PC-3 (cell line): ENCODE measurements at regions not wholly inside any gene's neighbourhood (a gene's known extent, or its start where the extent isn't known, plus 50 kb on each side); places are given as distances from the start of the nearest gene placed in this dataset.

Experiments used
- ATAC-seq: fragments of 200-7000 bp; cut with Tn5 transposase; 2 replicates; pipeline ENCODE4 v1.9.1; 2020; ENCODE audit warnings: mild to moderate bottlenecking, moderate library complexity
- BruUV-seq: library from RNA; stranded (reverse); fragments of 400-500 nt; replicated peaks from 2 replicates; lab custom pipeline; 2021; lab: Mats Ljungman, UMichigan
- CTCF ChIA-PET: fragments of 300-600 bp; sonication (Branson Sonifier 250); formaldehyde crosslinking; loops from one replicate; lab custom pipeline; 2022; ENCODE audit warnings: antibody characterized with exemption; lab: Charles Lee
- POLR2A ChIA-PET: fragments of 300-600 bp; sonication (Branson Sonifier 250); formaldehyde crosslinking; loops from one replicate; lab custom pipeline; 2022; ENCODE audit warnings: antibody characterized with exemption; ENCODE audit not compliant: unreplicated experiment; lab: Charles Lee
- DNase-seq: peaks from one replicate; pipeline ENCODE4 v3.0.0-alpha.2; 2015
- H2AFZ ChIP-seq: fragments of 300-600 bp; sonication (generic); 2 replicates; pipeline ENCODE4 v1.6.0; 2016; ENCODE audit warnings: antibody characterized with exemption, low read length
- H3F3A ChIP-seq: fragments of 300-600 bp; sonication (generic); one replicate; pipeline ENCODE4 v1.6.0; 2017; ENCODE audit warnings: antibody characterized with exemption, low read length, control low read depth, mild to moderate bottlenecking; ENCODE audit not compliant: unreplicated experiment
- H3K27ac ChIP-seq: fragments of 300-600 bp; sonication (generic); 2 replicates; pipeline ENCODE4 v1.5.1; 2016; ENCODE audit warnings: mild to moderate bottlenecking, low read length
- H3K27me3 ChIP-seq: fragments of 300-600 bp; sonication (generic); 2 replicates; pipeline ENCODE4 v1.6.1; 2016; ENCODE audit warnings: low read length, mixed read lengths
- H3K36me3 ChIP-seq: fragments of 300-600 bp; sonication (generic); 2 replicates; pipeline ENCODE4 v1.6.1; 2016; ENCODE audit warnings: low read depth, mixed run types, low read length, mixed read lengths
- H3K4me1 ChIP-seq: fragments of 300-600 bp; sonication (generic); 2 replicates; pipeline ENCODE4 v1.5.1; 2016; ENCODE audit warnings: low read length; ENCODE audit not compliant: insufficient read depth
- H3K4me2 ChIP-seq: fragments of 300-600 bp; sonication (generic); 2 replicates; pipeline ENCODE4 v1.6.0; 2016; ENCODE audit warnings: low read length
- H3K4me3 ChIP-seq: fragments of 300-600 bp; sonication (generic); 2 replicates; pipeline ENCODE4 v1.5.1; 2016; ENCODE audit warnings: mild to moderate bottlenecking, low read length, mixed read lengths
- H3K79me2 ChIP-seq: fragments of 300-600 bp; sonication (generic); 2 replicates; pipeline ENCODE4 v1.6.1; 2017; ENCODE audit warnings: low read length, mixed read lengths
- H3K9ac ChIP-seq: fragments of 300-600 bp; sonication (generic); 2 replicates; pipeline ENCODE4 v1.6.0; 2016; ENCODE audit warnings: mild to moderate bottlenecking, low read length
- H3K9me2 ChIP-seq: fragments of 300-600 bp; sonication (generic); replicated peaks from 2 replicates; pipeline ENCODE4 v1.6.1; 2016; ENCODE audit warnings: mixed run types, low read length, mixed read lengths
- H3K9me3 ChIP-seq: fragments of 300-600 bp; sonication (generic); 2 replicates; pipeline ENCODE4 v1.6.1; 2016; ENCODE audit warnings: low read length, mixed read lengths
- H4K20me1 ChIP-seq: fragments of 300-600 bp; sonication (generic); 2 replicates; pipeline ENCODE4 v1.6.1; 2016; ENCODE audit warnings: low read length, mixed read lengths
- CTCF ChIP-seq: fragments of 300-600 bp; sonication (generic); conservative IDR thresholded peaks from 2 replicates; pipeline ENCODE4 v1.5.1; 2017; ENCODE audit warnings: antibody characterized with exemption, low read depth, mild to moderate bottlenecking, low read length
- EZH2 ChIP-seq: fragments of 300-600 bp; sonication (generic); IDR thresholded peaks from one replicate; pipeline ENCODE4 v1.6.1; 2017; ENCODE audit warnings: antibody characterized with exemption, mild to moderate bottlenecking, low read length; ENCODE audit not compliant: unreplicated experiment
- EZH2phosphoT487 ChIP-seq: fragments of 300-600 bp; sonication (generic); IDR thresholded peaks from 2 replicates; pipeline ENCODE4 v1.6.1; 2018; ENCODE audit warnings: mild to moderate bottlenecking, antibody characterized with exemption, low read length, borderline replicate concordance
- intact Hi-C: fragments of 100-400 bp; cut with micrococcal nuclease; formaldehyde crosslinking; loops from 2 replicates; pipeline ENCODE4 v1.9.0; 2023

- intact Hi-C loops, result no loop called here
- Histone ChIP-seq H3K4me2 (no peak overlapping the region), H3K27ac (no peak overlapping the region), H3F3A (no peaks in the 10 kb centered on the region), H2AFZ (no peak overlapping the region), H3K9me3 (no peaks in the 10 kb centered on the region), H3K36me3 (no peaks in the 10 kb centered on the region), H3K4me3 (no peak overlapping the region), H3K79me2 (no peaks in the 10 kb centered on the region), H3K4me1 (no peaks in the 10 kb centered on the region), H3K27me3 (no peaks in the 10 kb centered on the region), H3K9me2 (no peaks in the 10 kb centered on the region), H4K20me1 (no peaks in the 10 kb centered on the region), H3K9ac (no peak overlapping the region)
- ChIA-PET POLR2A (no interaction called here), CTCF (no interaction called here)
- DNase-seq (no peak), ATAC-seq (no peak)
- BruUV-seq, result no TSS peak
- no peak for TF ChIP-seq EZH2
- TF ChIP-seq CTCF, result no peak
- no peak for TF ChIP-seq EZH2phosphoT487
Observed at GRCh38 chr7:43004082-43004481, 71.9 kb downstream of the MRPL32 start.

DNA sequence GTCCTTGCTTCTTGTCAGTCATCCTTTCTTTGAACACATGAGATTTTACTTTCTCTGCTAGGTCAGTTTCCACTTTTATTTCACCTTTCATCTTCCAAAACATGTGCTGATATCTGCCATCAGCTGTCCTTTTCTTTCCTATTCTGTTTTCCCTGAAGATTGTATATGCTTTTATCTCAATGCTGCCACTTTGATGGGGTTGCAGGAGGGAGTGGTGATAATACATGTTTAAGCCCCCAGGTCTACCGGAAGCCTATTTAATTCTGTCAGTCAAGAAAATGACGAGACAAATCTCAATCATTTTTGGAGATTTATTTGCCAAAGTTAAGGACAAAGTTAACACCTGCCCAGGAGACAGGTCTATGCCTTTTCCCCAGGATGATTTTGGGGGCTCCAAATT is 73.8 kb downstream of the MRPL32 start:
- POLR2A ChIA-PET, result no interaction called here
- Histone ChIP-seq H3K4me1 (no peaks in the 10 kb centered on the region), H3K27ac (no peak overlapping the region), H3K27me3 (no peaks in the 10 kb centered on the region), H3K79me2 (no peaks in the 10 kb centered on the region), H3K4me2 (no peak overlapping the region), H3K9me2 (no peaks in the 10 kb centered on the region), H3K9me3 (no peaks in the 10 kb centered on the region), H3K9ac (no peak overlapping the region), H2AFZ (no peak overlapping the region), H3K4me3 (no peak overlapping the region), H3F3A (no peaks in the 10 kb centered on the region), H3K36me3 (no peaks in the 10 kb centered on the region), H4K20me1 (no peaks in the 10 kb centered on the region)
- intact Hi-C loops, result no loop called here
- no TSS peak for BruUV-seq
- TF ChIP-seq EZH2phosphoT487, result no peak
- TF ChIP-seq CTCF, result no peak
- TF ChIP-seq EZH2, result no peak
- ATAC-seq (no peak), DNase-seq (no peak)
- CTCF ChIA-PET, result no interaction called here

- Histone ChIP-seq H3K9ac (no peak overlapping the region), H4K20me1 (no peaks in the 10 kb centered on the region), H3K4me3 (no peak overlapping the region), H3K4me1 (no peaks in the 10 kb centered on the region), H3F3A (no peaks in the 10 kb centered on the region), H3K36me3 (no peaks in the 10 kb centered on the region), H3K4me2 (no peak overlapping the region), H3K9me3 (no peaks in the 10 kb centered on the region), H3K27ac (no peak overlapping the region), H3K27me3 (no peaks in the 10 kb centered on the region), H2AFZ (no peak overlapping the region), H3K79me2 (no peaks in the 10 kb centered on the region), H3K9me2 (no peaks in the 10 kb centered on the region)
- ChIA-PET CTCF (no interaction called here), POLR2A (interaction anchor here (0.7 kb wide), 1 partner anchor 15 kb away, joined by 5 read pairs; no protein-coding TSS in a partner anchor)
- no peak for TF ChIP-seq EZH2phosphoT487
- no peak for TF ChIP-seq EZH2
- no peak for TF ChIP-seq CTCF
- ATAC-seq (no peak), DNase-seq (no peak)
- no TSS peak for BruUV-seq
- intact Hi-C loops, result no loop called here
Observed at GRCh38 chr7:43010061-43010460, 77.9 kb downstream of the MRPL32 start.
